ENCODE measurements at regions not wholly inside any gene's neighbourhood (a gene's known extent, or its start where the extent isn't known, plus 50 kb on each side); places are given as distances from the start of the nearest gene placed in this dataset.

DNA sequence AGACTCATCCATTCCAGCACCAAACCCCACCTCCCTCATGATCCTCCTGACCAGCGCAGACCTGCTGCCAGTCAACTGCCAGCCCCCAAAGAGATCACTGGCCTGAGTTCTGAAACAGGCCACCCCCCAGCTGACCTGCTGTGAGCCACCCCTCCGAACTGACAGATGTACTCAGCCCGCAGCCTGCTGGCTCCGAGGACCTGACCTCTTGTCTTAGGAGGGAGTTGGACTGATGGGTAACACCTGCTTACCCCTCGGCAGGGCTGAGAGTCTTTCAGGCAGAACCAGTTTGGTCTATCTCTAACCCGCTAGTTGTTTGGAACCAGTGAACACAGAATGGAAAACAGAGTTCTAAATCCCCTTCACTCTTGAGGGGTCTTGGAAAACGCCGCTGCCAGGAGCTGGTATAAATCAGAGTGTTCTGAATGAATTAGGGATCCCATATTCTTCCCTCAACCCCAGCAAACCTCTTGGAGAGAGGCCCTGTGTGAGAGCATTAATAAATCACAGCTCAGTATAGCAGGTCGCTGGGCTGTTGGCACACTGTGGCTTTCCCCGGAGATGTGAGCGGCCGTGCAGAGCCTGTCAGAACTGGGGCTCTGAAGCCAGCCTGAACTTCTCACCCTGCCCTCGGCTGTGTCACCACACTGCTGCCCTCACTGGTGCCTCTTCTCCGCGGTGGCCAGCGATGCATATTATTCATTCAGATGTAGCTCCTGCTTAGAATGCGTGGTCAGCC is 165.1 kb upstream of the NCAM1 start:
- DNase-seq = no peak

DNA sequence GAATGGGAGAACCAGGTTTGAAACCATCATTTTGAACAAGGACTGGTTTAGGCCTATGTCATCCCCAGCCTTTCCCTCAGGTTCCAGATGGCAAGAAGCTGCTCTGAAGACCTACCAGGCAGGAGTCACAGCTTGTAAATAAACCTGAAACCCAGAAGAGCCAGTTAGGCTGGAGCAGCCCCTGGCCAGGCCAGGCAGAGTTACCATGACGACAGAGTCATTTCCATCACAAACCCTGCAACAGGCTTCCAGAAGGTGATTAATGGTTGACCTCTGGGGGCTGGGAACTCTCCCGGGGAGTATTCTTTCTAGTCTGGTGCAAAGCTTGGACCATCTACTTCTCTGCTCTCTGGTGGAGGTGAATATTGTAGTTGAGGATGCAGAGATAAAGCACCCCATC is 164.1 kb upstream of the NCAM1 start:
- no peak for DNase-seq

DNA sequence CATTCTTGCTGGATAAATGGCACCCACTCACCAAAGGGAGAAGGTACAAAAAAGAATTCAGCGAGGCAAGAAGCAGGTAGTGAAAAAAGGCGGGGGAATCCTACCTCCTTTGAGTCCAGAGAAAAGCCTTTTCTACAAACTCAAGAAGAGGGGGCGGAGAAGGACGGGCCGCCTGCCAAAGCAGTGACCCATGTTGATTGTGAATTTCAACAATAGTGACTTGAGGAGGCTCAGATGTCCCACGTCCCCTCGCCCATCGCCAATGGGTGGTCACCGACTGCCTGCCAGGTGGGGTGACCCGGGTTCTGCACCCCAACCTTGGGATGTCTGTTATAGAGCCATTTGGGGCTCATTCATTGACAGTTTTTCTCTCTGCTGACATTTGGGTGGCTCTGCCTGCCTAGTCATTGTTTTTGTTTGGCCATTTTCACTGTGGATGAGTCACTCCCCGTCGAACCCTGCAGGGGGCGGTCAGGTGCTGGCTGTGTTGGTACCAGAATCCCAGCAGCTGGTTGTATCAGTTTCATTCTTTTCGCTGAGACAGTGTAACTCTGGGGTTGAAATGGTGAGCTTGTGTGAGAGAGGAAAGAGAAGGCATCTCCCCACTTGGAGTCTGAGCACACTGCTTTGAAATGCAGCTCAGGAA is 163.4 kb upstream of the NCAM1 start:
- DNase-seq = peak; percentile 26 to 53 (median 49)

DNA sequence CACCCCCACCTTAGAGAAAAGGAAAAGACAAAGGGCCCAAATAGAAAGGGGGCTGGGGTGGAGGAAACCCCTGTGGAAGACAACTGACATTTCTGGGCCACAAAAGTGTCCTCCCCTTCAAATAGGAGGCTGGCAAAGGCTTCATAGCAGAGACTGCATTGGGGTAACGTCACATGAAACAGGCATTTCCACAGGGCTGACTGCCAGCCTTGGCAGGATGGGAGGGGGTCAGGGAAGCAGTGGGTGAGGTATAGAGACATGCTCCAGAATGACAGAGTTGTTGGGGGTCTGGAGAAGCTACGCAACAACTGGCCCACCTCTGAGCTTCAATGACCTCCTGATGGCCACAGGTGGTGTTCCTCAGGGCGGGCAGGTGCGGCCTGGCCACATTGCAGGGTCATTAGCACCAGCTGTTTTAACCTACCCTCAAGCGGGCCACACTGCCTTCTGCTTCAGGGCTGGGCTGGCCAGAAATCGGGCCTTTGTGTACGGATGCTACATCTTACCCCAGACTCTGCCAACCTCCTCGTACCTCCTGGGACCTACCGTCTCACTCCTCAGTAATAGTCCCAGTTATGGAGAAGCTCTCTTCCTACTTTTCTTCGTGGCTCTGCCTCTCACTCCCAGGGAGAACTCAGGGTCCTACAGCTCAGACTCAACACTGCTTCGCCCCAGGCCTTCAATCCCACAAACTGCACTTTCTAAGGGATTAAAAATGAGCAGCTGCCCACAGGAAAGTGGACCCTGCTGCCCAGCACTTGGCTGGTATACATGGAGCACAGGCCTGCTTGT is 160.0 kb upstream of the NCAM1 start:
- no peak for DNase-seq

DNA sequence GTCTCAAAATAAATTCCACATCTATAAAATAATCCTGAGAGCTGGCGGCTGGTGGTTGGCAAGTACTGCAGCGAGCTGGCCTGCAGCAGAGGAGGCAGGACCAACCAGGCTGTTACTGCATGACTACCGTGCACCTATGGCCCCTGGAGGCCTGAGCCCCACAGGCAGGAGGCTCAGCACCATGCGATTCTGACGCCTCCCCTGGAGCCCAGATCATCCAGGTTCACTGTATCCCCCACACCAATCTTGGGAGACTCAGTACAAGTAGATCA is 159.5 kb upstream of the NCAM1 start:
- no peak for DNase-seq

DNA sequence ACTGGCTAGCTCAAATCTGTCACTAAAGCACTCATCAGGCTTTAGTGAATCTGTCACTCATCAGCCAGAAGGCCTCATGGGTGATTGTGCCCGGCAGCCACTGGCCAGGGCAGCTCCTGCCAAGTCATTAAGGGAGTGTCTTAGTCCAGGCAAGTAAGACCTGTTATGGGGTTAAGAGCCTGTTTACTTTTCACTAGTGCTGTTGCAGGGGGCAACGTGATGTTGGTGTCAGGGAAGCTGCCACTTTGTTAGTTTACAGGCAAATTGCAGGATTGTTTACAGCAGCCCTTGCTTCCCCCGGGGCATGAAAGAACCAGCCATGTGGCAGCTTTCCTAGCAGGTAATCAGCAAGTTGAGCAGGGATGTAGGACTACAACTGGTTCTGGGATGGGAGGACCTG is 155.6 kb upstream of the NCAM1 start:
- DNase-seq = no peak

DNA sequence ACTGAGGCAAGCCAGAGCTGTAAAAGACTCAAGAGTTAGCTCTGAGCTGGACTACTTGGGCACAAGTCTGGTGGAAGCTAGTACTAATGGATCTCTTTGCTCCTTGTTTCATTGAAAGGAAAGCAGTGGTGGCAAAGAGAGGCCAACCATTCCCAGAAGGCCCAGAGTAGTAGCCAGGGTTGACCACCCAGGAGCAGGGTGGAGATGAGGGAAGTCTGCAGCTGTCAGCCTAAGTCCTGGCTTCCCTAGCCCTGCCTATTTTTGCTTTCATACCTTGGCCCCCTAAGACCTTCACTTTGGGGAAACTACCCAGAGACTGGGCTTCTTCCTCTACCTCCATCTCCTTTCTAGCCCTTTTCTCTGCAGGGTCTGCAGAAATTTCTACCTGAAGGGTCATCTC is 155.0 kb upstream of the NCAM1 start:
- DNase-seq = no peak

DNA sequence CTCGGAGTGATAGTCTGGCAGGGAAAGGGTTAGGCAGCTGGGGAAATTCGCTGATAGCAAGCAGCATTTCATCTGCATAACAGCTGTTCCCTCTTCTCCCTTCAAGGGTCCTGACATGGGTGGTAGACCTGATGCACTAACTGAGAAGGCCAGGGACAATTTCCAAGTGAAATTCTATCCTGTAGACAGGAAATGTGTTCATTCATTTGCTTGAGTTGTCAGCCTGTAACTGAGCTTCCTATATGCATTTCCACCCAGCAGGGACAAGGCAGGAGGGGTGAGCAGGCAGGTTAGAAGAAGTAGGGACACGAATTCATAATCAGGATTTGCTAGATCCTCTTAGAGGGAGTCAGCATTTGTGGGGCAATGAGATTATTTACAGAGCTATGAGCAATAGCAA is 154.3 kb upstream of the NCAM1 start:
- DNase-seq = no peak

DNA sequence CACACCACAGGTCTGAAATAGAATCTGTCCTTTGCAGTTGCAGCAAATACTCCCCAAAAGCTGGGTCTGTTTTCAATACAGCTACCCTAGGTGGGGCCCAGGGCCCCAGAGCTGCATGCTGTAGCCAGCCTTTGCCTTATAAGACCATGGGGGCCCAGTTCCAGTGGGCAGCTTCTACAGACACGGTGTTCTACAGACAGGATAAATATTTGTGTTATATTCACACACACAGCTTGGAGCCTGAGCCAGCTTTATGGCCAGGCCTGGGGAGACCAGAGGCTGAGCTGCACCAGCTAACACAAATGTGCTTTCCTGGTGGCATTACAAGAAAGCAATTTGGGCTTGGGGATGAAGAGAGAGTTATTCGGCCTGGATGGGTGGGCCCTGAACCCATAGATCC is 151.8 kb upstream of the NCAM1 start:
- DNase-seq = no peak

DNA sequence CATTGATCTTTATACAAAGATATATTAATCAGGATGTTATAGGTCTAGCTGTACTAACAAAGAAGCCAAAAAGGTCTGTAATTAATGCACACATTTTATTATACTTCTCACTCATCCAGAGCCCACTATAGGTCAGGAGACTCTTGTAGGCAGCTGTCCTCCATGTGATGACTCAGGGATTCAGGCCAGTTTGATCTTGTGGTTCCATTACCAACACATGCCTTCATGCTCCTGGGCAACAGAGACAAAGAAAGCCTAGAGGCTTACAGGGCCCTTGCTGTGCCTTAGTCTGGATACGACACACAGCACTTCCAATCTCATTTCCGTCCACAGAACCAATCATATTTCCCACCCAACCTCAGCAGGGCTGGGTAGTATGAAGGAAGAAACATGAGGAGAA is 150.3 kb upstream of the NCAM1 start:
- no peak for DNase-seq

DNA sequence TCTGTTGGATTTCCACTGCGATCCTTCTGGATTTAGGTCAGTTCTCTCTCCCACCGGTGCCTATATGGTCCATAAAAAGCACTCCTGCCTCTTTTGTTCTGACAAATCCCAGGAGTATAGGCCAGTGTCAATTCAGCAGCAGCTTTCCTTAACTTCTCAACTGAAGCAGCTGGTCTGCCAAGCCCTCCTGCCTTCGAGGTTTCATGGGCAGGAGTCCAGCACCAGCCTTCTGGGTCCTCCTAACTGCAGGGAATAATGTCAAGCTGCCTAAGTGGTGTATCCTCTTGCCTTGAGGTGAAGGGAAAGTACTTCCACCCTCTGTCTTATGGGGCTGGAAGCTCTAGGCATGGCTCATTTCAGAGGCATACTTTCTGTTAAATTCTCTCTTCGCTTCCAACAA is 149.4 kb upstream of the NCAM1 start:
- no peak for DNase-seq

DNA sequence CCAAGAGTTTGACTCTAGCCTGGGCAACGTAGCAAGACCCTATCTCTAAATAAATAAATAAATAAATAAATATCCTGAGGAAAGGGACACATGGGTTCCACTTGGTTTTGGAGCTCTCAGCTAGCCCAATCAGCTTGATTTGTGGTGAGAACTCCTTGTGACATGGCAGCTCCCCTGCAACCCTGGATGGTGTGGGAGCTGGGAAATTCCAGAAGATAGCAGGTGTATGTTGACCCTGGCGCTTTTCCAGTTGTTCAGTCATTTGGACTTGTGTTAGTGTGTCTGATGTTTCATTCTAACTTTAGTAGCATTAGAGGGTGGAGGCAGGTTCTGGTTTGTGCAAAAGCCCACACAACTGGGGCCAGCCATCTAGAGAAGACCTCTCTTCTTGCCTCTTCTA is 148.5 kb upstream of the NCAM1 start:
- DNase-seq = no peak

DNA sequence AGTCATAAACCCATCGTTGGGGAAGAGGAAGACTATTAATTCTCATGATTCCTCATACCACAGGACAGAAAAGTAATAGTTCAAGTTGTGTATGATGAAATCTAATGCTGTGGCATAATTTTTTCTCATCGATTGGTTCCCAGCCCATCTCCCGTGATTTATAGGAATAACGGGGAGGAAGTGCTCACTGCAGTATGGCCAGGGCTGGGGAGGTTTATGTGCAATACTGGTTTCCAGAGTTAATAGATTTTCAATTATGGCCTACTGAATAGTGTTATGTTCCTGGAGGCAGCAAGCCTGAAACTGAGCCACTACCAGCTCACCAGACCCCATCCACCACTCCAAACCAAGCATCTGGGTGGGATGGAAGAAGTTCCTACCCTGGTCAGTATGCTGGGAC is 147.1 kb upstream of the NCAM1 start:
- DNase-seq = no peak

DNA sequence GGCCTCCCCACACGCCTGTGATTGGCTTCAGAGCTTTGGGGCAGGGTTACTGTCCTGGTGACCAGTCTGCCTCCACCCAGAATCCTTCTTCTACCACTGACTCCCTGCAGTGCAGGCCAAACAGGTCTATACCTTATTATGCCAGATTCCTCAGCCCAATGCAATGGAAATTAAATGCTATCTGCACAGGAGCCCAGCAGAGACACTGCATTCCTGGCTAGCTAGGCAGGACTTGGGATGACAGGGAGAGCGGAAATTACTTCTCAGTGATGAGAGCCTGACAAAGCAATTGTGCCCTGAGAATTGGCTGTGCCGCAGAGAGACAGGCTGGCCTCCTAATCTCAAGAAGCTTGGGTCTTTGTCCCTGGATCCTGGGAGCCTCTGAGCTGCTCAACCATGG is 143.8 kb upstream of the NCAM1 start:
- no peak for DNase-seq

DNA sequence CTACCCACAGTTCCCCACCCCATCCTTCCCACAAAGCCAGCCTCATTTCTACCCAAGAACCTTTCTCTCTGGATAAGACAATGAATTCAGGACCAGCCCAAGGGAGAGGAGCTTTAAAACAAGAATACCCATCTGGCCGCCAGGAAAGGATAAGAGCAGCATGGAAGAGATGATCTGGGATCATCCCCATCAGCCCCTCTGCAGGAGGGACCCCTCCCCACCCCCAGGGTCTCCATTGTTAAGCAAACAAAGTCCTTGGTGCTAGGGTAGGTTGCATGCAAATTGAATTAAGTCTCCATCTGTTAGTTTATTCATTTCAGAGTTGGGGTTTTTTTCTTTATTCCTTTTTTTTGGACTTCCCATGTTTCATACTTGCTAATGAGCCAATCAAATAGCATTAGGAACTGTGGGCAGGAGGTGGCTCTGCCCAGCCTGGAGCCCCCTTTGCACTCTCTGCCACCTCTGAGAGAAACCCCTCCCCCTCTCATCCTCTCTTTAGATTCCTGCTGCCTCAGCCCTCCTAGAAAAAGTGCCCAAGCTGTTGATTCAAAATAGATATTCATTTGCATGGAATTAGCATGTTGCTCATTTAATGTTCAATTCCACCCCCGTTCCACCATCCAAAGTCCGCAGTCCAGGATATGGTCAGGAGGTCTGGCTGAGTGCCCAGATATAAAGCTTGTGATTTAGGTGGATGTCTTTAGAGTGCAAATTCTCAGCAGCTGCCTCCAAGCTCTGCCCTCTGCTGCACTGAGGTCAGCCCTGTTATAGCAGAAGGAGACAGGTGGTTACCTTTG is 138.5 kb upstream of the NCAM1 start:
- DNase-seq = no peak

DNA sequence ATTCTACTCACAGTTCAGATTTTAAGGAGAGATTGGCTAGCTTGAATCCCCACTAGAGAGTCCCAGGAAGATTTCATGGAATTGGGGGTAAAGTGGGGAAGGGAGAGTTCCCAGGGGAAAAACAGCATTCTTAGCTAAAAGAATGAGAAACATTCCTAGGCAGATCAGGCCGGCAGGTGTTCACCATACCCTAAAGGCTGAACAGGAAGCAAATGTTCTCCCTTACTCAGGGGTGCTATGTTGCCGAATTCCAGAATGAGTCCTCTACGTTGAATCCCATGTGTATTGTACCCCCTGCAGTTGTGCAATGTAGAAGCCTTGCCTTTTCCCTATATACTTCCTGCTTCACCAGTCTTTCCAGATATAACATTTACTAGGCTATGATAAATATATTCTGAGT is 135.2 kb upstream of the NCAM1 start:
- DNase-seq = no peak

DNA sequence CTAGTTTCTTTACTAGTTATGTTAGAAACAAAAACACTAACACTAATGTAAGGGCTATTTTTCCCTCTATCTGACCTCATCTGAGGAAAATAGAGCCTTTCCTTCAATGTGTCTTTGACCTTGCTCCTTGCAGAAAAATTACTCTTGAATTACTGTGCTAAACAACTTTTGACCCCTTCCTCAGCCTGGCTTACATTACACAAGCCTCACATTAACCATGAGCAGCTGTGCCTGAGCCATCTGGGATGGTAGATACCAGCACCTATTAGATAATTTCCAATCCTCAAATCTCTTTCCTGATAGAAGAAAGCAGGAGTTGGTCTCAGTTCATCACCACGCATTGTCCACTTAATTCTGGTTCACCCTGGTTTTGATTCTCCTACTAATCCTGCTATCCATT is 134.4 kb upstream of the NCAM1 start:
- no peak for DNase-seq

DNA sequence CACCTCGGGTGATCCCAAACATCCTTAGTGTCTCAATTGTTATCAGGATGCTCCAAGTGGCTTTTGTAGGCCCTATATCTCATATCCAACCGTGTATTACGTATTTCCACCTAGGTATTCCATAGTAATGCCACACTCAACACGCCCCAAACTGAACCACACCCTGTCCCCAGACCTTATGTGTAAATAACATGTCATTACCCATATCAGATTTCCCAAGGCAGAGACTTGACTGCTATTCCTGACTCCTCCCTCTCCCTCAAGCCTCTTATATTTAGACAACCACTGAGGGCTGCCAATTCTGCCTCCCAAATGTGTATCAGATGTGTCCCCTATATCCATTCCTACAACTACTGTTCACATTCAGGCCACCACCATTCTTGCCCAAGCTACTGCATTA is 132.8 kb upstream of the NCAM1 start:
- no peak for DNase-seq

DNA sequence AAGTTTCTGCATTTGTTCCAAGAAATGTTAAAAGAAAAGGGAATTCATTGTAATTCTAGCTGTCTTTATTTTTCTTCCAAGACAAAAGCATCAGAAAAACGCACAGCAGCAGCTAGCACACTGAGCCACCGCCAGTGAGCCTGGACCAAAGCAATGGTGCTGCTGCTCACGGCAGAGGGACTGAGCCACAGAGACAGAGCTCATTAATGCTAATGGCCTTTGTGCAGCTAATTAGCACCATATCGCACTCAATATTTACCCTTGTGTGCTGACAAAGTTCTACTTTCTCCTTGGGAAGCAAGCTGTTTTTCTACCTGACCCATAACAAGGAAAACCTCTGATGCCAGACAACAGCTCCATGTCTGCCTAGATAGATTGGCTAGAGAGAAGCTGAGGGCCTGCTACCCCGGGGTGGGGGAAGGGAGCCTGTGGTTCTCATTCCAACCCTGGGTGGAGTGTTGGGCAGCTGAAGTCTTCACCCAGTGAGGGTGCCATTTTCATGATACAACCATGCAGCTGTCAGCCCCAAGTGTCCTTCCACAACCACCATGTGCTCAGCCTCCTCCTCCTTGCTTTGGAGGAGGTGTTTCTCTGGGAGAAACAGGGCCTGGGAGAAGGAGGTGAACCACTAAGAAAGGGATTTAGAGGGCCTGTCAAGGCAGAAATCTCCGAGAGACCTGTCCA is 131.1 kb upstream of the NCAM1 start:
- no peak for DNase-seq

DNA sequence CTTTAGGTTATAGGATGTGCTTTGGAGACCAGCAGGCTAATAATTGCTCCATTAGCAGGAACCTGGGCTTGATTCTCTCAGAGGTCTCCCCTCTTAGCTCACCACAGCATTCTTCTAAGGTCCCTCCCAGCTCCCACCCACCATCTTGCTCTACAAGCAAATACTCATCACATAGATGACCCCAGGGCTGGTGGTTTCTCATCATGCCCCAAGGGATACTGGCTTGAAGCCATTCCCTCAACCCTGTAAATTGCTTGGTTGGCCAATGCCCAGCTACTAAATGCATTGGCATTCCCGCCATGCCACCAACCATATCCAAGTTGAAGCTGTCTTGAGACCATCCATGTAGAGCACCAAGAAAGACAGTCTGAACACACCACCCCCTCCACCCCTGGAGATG is 130.2 kb upstream of the NCAM1 start:
- DNase-seq = no peak

DNA sequence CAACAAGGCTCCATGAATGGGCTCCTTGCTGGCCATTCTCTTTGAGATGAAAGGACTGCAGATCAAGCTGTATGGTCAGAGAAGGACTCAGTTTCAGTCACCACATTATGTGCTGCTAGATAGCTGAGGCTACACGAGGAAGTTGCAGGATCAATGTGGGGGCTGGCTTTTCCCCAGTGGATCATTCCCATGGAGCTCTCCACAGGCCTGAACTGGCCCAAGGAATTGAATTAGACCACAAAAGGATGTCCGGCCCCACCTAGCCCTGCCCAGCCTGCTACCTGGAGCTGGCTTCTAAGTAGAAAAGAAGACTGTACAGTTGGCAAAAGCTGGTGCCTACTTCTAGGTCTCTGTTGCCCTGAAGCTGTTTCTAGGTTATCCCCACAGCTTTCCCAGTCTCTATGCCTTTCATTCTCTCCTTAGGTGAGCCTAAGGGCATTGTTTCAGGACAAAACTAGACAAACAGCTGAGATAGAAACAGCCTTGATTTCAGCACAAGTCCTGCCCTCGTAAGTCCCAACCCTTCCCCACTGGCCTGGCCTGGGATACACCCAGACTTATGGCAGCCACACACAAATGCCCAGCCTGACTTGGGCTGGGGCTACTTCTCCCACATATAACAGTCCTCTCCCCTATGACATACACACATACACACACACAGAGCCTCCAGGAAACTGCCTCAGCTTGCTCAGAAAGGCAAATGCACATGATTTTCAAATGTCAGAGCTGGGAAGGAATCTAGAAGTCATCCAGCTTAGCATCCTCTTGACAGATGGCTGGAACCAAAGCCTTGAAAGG is 129.1 kb upstream of the NCAM1 start:
- no peak for DNase-seq

DNA sequence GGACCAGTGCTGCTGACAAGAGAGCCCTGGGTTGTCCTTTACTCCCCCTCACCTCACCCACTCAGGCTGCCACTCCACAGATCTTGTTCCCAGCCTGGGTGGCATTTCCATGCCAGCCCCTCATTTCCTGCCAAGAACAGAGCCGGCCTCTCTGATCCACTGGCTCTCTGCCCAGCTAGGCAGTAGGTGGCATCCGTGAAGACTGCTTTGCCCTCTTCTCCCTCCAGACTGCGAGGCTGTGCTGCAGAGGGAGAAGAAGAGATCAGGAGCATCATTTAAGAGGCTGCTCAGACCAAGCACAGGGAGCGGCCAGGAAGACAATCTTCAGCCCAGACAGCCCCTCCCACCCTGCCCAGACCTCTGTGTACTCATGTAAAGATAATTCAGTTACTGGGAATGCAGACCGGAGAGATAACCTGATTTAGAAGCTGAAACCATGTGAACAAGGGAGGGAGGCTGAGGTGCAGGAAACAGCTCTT is 126.9 kb upstream of the NCAM1 start:
- no peak for DNase-seq
